ENCODE measurements at regions not wholly inside any gene's neighbourhood (a gene's known extent, or its start where the extent isn't known, plus 50 kb on each side); places are given as distances from the start of the nearest gene placed in this dataset.

- H3K36me3 ChIP-seq = no peaks in the 10 kb centered on the region
- no peak overlapping the region for H3K27ac ChIP-seq
- no peak overlapping the region for H3K4me3 ChIP-seq
- no peaks in the 10 kb centered on the region for H3K27me3 ChIP-seq
- no peaks in the 10 kb centered on the region for H3K4me1 ChIP-seq
- TF ChIP-seq POLR2A (IDR thresholded peaks at IDR 0.05) = no peak
- no peak for TF ChIP-seq CTCF (IDR thresholded peaks at IDR 0.05)
- no peak for TF ChIP-seq EP300 (IDR thresholded peaks at IDR 0.05)
- DNase-seq (ENCODE audit: low spot score in 2 of 2) = no peak
- no peaks in the 10 kb centered on the region for H3K9me3 ChIP-seq
- WGBS, 2 donors = 74 to 76% methylated on average over 1 of the region's 1 CpG
Observed at GRCh38 chr12:67873355-67873754, 115.9 kb upstream of the IFNG-AS1 start.

GRCh38 chr12:67876305-67876915, 112.8 kb upstream of the IFNG-AS1 start:
- H3K4me3 ChIP-seq = no peak overlapping the region

GRCh38 chr12:67877727-67878126, 111.5 kb upstream of the IFNG-AS1 start:
- no peak overlapping the region for H3K27ac ChIP-seq
- 90 to 96% methylated on average over 3 of the region's 3 CpGs for WGBS, 2 donors
- no peak for DNase-seq (ENCODE audit: low spot score in 2 of 2)
- no peaks in the 10 kb centered on the region for H3K36me3 ChIP-seq
- TF ChIP-seq CTCF (IDR thresholded peaks at IDR 0.05) (no peak), POLR2A (IDR thresholded peaks at IDR 0.05) (no peak)
- H3K9me3 ChIP-seq = no peaks in the 10 kb centered on the region
- H3K4me3 ChIP-seq = no peak overlapping the region
- H3K27me3 ChIP-seq = no peaks in the 10 kb centered on the region
- H3K4me1 ChIP-seq = no peaks in the 10 kb centered on the region

More at GRCh38 chr12:67876305-67876915, 112.8 kb upstream of the IFNG-AS1 start:
- Histone ChIP-seq H3K36me3 (no peaks in the 10 kb centered on the region), H3K4me1 (no peaks in the 10 kb centered on the region), H3K9me3 (no peaks in the 10 kb centered on the region), H3K27ac (no peak overlapping the region), H3K27me3 (no peaks in the 10 kb centered on the region)
- TF ChIP-seq EP300 (IDR thresholded peaks at IDR 0.05) (no peak), CTCF (IDR thresholded peaks at IDR 0.05) (no peak), POLR2A (IDR thresholded peaks at IDR 0.05) (no peak)
- DNase-seq (ENCODE audit: low spot score in 2 of 2) = no peak

- Histone ChIP-seq H3K4me1 (no peaks in the 10 kb centered on the region), H3K9me3 (no peaks in the 10 kb centered on the region), H3K4me3 (no peak overlapping the region), H3K27ac (no peak overlapping the region), H3K36me3 (no peaks in the 10 kb centered on the region), H3K27me3 (no peaks in the 10 kb centered on the region)
- 82 to 84% methylated on average over 5 of the region's 5 CpGs for WGBS, 2 donors
- no peak for DNase-seq (ENCODE audit: low spot score in 2 of 2)
- TF ChIP-seq CTCF (IDR thresholded peaks at IDR 0.05) (no peak), EP300 (IDR thresholded peaks at IDR 0.05) (no peak), POLR2A (IDR thresholded peaks at IDR 0.05) (no peak)
Observed at GRCh38 chr12:67879937-67880336, 109.3 kb upstream of the IFNG-AS1 start.

GRCh38 chr12:67881565-67881964, 107.7 kb upstream of the IFNG-AS1 start:
- Histone ChIP-seq H3K9me3 (no peaks in the 10 kb centered on the region), H3K4me3 (no peak overlapping the region), H3K4me1 (peaks cover 0 to 6% (median 0%) of the 10 kb centered on the region in 4 donors), H3K27ac (no peak overlapping the region), H3K36me3 (no peaks in the 10 kb centered on the region), H3K27me3 (no peaks in the 10 kb centered on the region)
- no peak for DNase-seq (ENCODE audit: low spot score in 2 of 2)
- TF ChIP-seq EP300 (IDR thresholded peaks at IDR 0.05) = no peak
- TF ChIP-seq CTCF (IDR thresholded peaks at IDR 0.05) = no peak
- no peak for TF ChIP-seq POLR2A (IDR thresholded peaks at IDR 0.05)
- WGBS, 2 donors = 84 to 88% methylated on average over 2 of the region's 2 CpGs
